Gastroesophageal sphincter (tissue), 4 donors: ENCODE measurements at regions not wholly inside any gene's neighbourhood (a gene's known extent, or its start where the extent isn't known, plus 50 kb on each side); places are given as distances from the start of the nearest gene placed in this dataset.
"Not testable (repeated sequence)": the region's sequence is repeated elsewhere in the genome, so short reads cannot be mapped to it uniquely, and the experiment has no call there.

Experiments used
- ATAC-seq: fragments of 150-250 bp; one replicate; pipeline ENCODE4 v1.9.1; 2016; ENCODE audit warnings: mild to moderate bottlenecking, moderate library complexity
- H3K27ac ChIP-seq, 4 donors: fragments of 200-600 bp; sonication (generic) in 3 of 4; 1 replicate in 3 of 4; 2 replicates in 1 of 4; pipeline ENCODE4 v1.5.1; 2016 to 2019
- H3K27me3 ChIP-seq: fragments of 200-600 bp; sonication (generic); one replicate; pipeline ENCODE4 v1.5.1; 2019
- H3K36me3 ChIP-seq, 2 donors: fragments of 200-600 bp; sonication (generic); one replicate each; pipeline ENCODE4 v1.5.1; 2019; ENCODE audit warnings: control low read depth in 1 of 2
- H3K4me1 ChIP-seq, 3 donors: fragments of 200-600 bp; sonication (generic); 1 replicate in 2 of 3; 2 replicates in 1 of 3; pipeline ENCODE4 v1.5.1; 2016 to 2019; ENCODE audit warnings: control low read depth in 2 of 3
- H3K4me3 ChIP-seq, 2 donors: fragments of 200-600 bp; sonication (generic); one replicate each; pipeline ENCODE4 v1.5.1; 2019; ENCODE audit warnings: mild to moderate bottlenecking in 1 of 2, moderate library complexity in 1 of 2
- H3K9me3 ChIP-seq, 3 donors: fragments of 200-600 bp; sonication (generic); one replicate each; pipeline ENCODE4 v1.5.1; 2017 to 2019; ENCODE audit warnings: control low read depth in 2 of 3
- CTCF ChIP-seq, 4 experiments: fragments of 200-600 bp in 2 of 4; fragments of 450-650 bp in 2 of 4; sonication (generic) in 1 of 4; IDR thresholded peaks; one replicate each; pipeline ENCODE4 v1.5.1; 2017 to 2019; ENCODE audit warnings: antibody characterized with exemption in 4 of 4, mild to moderate bottlenecking in 2 of 4, moderate library complexity in 2 of 4
- EP300 ChIP-seq: sonication (generic); formaldehyde crosslinking; IDR thresholded peaks from one replicate; pipeline ENCODE4 v1.6.1; 2017; ENCODE audit warnings: antibody characterized with exemption, mild to moderate bottlenecking
- POLR2A ChIP-seq, 2 donors: fragments of 450-650 bp; IDR thresholded peaks; one replicate each; pipeline ENCODE4 v1.6.1; 2017; ENCODE audit warnings: antibody characterized with exemption in 2 of 2, mild to moderate bottlenecking in 2 of 2, moderate library complexity in 1 of 2
- POLR2AphosphoS5 ChIP-seq: sonication (generic); formaldehyde crosslinking; IDR thresholded peaks from one replicate; pipeline ENCODE4 v1.6.1; 2017; ENCODE audit warnings: antibody characterized with exemption
- WGBS, 2 donors: methylation state at CpG; one replicate each; pipeline ENCODE4 v1.1.5; 2018; ENCODE audit warnings: low coverage in 1 of 2; 5-methylcytosine and 5-hydroxymethylcytosine counted together

GRCh38 chr12:127496255-127496654 lies 770.7 kb upstream of the TMEM132C start:
- 16 to 71% methylated on average over 2 to 4 of the region's 6 CpGs for WGBS, 2 donors
- H3K27me3 ChIP-seq = no peaks in the 10 kb centered on the region
- H3K9me3 ChIP-seq = peaks cover 0 to 6% (median 0%) of the 10 kb centered on the region in 3 donors
- H3K36me3 ChIP-seq = no peaks in the 10 kb centered on the region
- no peaks in the 10 kb centered on the region for H3K4me1 ChIP-seq
- ATAC-seq = no peak
- H3K27ac ChIP-seq = no peak overlapping the region
- H3K4me3 ChIP-seq = no peak overlapping the region
- no peak for TF ChIP-seq POLR2AphosphoS5
- no peak for TF ChIP-seq CTCF (IDR thresholded peaks at IDR 0.05)
- TF ChIP-seq EP300 = no peak

DNA sequence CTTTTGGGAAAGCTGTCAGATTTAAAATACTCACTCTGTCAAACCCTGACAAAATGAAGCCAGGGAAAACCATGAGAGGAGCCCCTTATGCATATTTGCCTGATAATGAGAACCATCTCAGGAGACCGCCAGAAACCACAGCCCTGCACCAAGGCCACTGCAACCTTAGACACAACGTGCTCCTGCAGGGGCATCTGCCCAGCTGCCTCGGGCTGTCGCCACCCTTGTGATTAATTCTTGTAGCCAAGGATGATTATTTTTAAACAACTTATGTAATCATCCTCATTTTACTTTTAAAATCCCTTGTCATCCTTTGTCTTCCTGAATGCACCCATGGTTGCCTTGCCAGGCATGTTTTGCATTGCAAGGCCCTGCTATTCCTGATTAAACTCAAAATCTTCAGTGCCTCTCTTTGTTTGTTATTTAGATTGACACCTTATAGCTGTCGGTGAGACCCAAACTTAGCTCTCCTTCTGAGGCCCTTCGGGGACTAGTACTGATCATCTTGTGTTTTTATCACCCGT lies 766.4 kb upstream of the TMEM132C start:
- Histone ChIP-seq H3K27me3 (peaks cover 6% of the 10 kb centered on the region), H3K4me3 (no peak overlapping the region), H3K36me3 (no peaks in the 10 kb centered on the region), H3K9me3 (no peaks in the 10 kb centered on the region), H3K27ac (no peak overlapping the region), H3K4me1 (no peaks in the 10 kb centered on the region)
- TF ChIP-seq POLR2AphosphoS5 (no peak), CTCF (IDR thresholded peaks at IDR 0.05) (no peak), EP300 (no peak), POLR2A (IDR thresholded peaks at IDR 0.05) (no peak)
- ATAC-seq = no peak
- 64 to 66% methylated on average over 7 of the region's 7 CpGs for WGBS, 2 donors

- 87 to 94% methylated on average over 2 of the region's 6 CpGs for WGBS, 2 donors
- no peaks in the 10 kb centered on the region for H3K9me3 ChIP-seq
- no peak overlapping the region for H3K27ac ChIP-seq
- peaks cover 6% of the 10 kb centered on the region for H3K27me3 ChIP-seq
- H3K36me3 ChIP-seq = no peaks in the 10 kb centered on the region
- H3K4me1 ChIP-seq = no peaks in the 10 kb centered on the region
- TF ChIP-seq EP300 (no peak), POLR2A (IDR thresholded peaks at IDR 0.05) (no peak), CTCF (IDR thresholded peaks at IDR 0.05) (no peak), POLR2AphosphoS5 (no peak)
- ATAC-seq = no peak
- H3K4me3 ChIP-seq = no peak overlapping the region
Measured at GRCh38 chr12:127501916-127502315, 765.1 kb upstream of the TMEM132C start.

DNA sequence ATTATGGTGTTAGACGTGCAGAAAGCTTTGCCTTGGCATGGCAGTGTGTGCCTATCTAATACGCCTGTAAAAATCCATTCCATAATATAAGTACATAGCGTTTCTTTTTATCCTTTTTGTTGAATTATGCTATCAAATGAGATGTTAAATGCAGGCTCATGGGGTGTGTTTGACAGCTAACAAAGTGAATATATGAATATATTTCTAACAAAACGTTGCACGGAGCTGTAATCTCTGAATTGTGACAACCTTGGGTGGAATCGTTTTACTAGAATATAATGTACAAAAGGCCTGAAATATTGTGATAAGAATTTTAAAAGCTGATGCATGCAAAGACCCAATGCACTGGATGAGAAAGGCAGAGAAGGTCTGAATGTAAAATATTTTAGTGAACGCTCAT lies 763.7 kb upstream of the TMEM132C start:
- no peaks in the 10 kb centered on the region for H3K36me3 ChIP-seq
- TF ChIP-seq CTCF (IDR thresholded peaks at IDR 0.05) (no peak), EP300 (no peak), POLR2AphosphoS5 (no peak), POLR2A (IDR thresholded peaks at IDR 0.05) (no peak)
- 73 to 76% methylated on average over 7 of the region's 7 CpGs for WGBS, 2 donors
- H3K27me3 ChIP-seq = peaks cover 6% of the 10 kb centered on the region
- no peak overlapping the region for H3K27ac ChIP-seq
- no peak for ATAC-seq
- no peaks in the 10 kb centered on the region for H3K9me3 ChIP-seq
- no peaks in the 10 kb centered on the region for H3K4me1 ChIP-seq
- H3K4me3 ChIP-seq = no peak overlapping the region

DNA sequence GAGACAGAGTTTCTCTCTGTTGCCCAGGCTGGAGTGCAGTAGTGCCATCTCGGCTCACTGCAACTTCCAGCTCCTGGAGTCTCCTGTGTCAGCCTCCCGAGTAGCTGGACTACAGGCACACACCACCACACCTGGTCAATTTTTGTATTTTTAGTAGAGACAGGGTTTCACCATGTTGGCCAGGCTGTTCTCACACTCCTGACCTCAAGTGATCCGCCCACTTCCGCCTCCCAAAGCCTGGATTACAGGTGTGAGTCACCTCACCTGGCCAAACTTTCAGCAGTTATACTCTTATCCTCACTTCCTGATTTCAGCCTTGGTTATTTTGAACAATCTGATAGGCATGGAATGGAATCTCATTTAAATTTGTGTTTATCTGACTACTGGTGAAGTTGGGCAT lies 763.0 kb upstream of the TMEM132C start:
- not testable (repeated sequence) for H3K4me1 ChIP-seq, H3K9me3 ChIP-seq, H3K27ac ChIP-seq, H3K4me3 ChIP-seq, H3K36me3 ChIP-seq, H3K27me3 ChIP-seq, ATAC-seq
- WGBS, 2 donors = 81 to 86% methylated on average over 3 of the region's 4 CpGs
